ENCODE measurements at regions not wholly inside any gene's neighbourhood (a gene's known extent, or its start where the extent isn't known, plus 50 kb on each side); places are given as distances from the start of the nearest gene placed in this dataset.

DNA sequence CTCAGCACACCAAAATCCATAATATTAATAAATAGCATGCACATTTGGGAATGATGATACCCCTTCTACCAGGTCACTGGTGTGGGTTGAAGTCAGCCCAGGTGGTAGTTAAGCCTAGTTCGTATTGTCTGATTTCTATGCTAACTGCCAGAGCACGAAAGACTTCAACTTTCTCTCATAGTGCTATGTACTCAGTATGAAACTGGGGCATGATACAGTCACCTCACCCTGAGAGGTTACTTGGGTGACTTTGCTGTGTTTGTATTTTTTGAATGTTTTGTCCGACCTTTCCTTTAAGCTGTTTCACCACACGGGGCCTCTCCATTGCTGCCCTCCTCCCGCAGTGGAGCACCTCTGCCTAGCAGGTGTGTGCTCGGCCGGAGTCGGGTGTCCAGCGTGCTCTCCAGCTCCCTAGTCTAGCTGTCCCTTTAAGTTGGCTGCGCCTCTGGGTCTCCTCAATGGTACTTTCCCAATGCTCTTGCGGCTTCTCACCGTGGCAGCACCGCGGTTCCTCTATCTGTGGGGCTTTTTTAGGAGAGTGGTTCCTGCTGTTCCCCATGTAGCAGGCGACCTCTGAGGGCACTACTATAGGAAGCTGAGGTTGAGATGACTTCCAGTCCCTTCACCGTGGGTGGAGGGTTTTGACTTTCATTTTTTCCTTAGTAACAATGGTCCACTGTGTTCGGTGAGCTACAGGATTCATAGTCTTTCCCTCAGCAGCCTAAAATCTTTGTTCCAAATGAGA is 524.0 kb upstream of the PFKP start:
- H3K4me3 ChIP-seq: no peak overlapping the region
- DNase-seq (no peak), ATAC-seq (no peak)
- TF ChIP-seq, protein P1, sequence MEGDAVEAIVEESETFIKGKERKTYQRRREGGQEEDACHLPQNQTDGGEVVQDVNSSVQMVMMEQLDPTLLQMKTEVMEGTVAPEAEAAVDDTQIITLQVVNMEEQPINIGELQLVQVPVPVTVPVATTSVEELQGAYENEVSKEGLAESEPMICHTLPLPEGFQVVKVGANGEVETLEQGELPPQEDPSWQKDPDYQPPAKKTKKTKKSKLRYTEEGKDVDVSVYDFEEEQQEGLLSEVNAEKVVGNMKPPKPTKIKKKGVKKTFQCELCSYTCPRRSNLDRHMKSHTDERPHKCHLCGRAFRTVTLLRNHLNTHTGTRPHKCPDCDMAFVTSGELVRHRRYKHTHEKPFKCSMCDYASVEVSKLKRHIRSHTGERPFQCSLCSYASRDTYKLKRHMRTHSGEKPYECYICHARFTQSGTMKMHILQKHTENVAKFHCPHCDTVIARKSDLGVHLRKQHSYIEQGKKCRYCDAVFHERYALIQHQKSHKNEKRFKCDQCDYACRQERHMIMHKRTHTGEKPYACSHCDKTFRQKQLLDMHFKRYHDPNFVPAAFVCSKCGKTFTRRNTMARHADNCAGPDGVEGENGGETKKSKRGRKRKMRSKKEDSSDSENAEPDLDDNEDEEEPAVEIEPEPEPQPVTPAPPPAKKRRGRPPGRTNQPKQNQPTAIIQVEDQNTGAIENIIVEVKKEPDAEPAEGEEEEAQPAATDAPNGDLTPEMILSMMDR (IDR thresholded peaks at IDR 0.05): no peak
- H3K9me3 ChIP-seq: no peaks in the 10 kb centered on the region
- no peaks in the 10 kb centered on the region for H3K4me1 ChIP-seq
- intact Hi-C loops (cut with DNase I): no loop called here
- H3K36me3 ChIP-seq: no peaks in the 10 kb centered on the region
- no peaks in the 10 kb centered on the region for H3K27me3 ChIP-seq
- no peak overlapping the region for H3K27ac ChIP-seq

DNA sequence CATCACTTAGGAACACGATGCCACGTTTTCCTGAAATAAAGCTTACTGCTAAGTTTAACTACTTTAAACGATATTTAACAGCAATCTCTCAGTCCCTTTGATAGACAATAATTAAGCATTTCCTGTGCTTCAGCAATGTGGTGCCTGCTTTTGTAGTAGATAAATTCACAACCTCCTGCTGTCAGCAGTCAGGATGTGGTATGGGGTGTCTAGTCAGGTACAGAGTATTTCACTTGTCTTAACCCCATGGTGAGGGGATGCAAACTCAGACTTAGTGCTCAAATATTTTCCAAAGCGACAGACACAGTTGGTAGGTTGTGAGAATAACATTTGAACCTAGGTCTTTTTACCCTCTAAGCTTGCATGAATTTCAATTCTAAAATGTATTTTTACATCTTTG is 526.2 kb upstream of the PFKP start:
- no peak for DNase-seq
- intact Hi-C loops (cut with DNase I): no loop called here
- no peak for ATAC-seq
- H3K27me3 ChIP-seq: no peaks in the 10 kb centered on the region
- no peaks in the 10 kb centered on the region for H3K9me3 ChIP-seq
- H3K36me3 ChIP-seq: no peaks in the 10 kb centered on the region
- H3K4me3 ChIP-seq: no peak overlapping the region
- TF ChIP-seq, protein P1 (IDR thresholded peaks at IDR 0.05): no peak
- no peaks in the 10 kb centered on the region for H3K4me1 ChIP-seq
- no peak overlapping the region for H3K27ac ChIP-seq

DNA sequence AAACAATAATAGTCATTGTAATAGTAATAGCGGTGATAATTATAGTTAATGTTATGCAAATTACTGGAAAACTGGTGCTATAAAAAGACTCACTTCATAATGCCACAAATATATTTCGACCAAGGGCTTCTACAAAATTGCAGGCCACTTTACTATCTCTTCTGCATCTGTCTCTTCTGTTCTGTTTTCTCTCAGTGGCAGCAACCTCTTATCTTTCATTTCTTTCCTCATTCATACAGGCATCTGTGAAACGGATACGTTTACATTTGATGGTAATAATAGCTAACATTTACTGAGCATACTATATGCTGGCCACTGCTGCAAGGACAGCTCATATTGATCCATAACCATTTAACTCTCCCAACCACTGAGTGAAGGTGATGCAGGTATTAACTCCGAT is 537.4 kb upstream of the PFKP start:
- ATAC-seq (no peak), DNase-seq (no peak)
- Histone ChIP-seq H3K9me3 (no peaks in the 10 kb centered on the region), H3K27ac (no peak overlapping the region), H3K4me3 (no peak overlapping the region), H3K4me1 (no peaks in the 10 kb centered on the region), H3K27me3 (no peaks in the 10 kb centered on the region), H3K36me3 (no peaks in the 10 kb centered on the region)
- intact Hi-C loops (cut with DNase I): no loop called here
- TF ChIP-seq, protein P1 (IDR thresholded peaks at IDR 0.05): no peak

DNA sequence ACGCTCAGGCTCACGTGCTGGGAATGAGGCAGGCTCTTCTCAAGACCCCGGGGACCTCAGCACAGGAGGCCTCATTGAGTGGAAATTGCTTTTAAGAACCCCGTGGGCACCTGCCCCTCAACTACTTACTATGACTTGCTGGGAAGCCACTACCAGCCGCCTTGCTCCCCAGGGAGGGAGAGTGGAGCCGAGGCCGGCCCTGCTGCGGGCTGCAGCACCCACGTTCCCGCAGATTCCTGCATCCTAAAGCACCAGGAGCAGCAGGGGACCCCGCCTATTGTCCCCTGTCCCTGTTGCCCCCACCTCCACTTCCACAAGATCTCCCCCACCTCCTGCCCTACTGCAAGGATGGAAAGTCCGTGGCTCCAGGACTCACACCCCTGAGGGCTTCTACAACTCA is 541.6 kb upstream of the PFKP start:
- TF ChIP-seq, protein P1 (IDR thresholded peaks at IDR 0.05): no peak
- intact Hi-C loops (cut with DNase I): no loop called here
- no peak for ATAC-seq

DNA sequence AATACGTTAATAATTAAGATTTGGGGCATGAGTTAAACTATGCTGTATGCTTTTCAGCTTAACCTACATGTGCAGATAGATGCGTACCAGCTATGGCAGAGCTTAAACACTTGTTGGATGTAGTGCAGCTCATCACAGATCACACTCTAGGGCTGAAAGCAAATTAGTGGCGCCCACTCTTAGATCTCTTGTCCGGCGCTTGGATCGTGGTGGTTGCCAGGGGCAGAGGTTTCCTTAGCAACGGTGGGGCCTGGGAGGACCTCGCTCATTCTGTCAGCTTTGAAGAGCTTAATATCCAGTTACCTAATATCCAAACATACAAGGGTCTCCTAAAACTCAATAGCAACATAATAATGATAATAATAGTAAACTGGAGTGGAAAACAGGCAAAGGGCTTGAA is 548.2 kb upstream of the PFKP start:
- TF ChIP-seq, protein P1 (IDR thresholded peaks at IDR 0.05): no peak
- Histone ChIP-seq H3K4me3 (no peak overlapping the region), H3K27ac (no peak overlapping the region), H3K27me3 (no peaks in the 10 kb centered on the region), H3K9me3 (no peaks in the 10 kb centered on the region), H3K36me3 (no peaks in the 10 kb centered on the region), H3K4me1 (no peaks in the 10 kb centered on the region)
- DNase-seq (no peak), ATAC-seq (no peak)
- intact Hi-C loops (cut with DNase I): no loop called here

More for the DNA sequence above, 541.6 kb upstream of the PFKP start:
- no peaks in the 10 kb centered on the region for H3K4me1 ChIP-seq
- H3K9me3 ChIP-seq: no peaks in the 10 kb centered on the region
- no peak for DNase-seq
- no peak overlapping the region for H3K27ac ChIP-seq
- H3K27me3 ChIP-seq: no peaks in the 10 kb centered on the region
- H3K4me3 ChIP-seq: no peak overlapping the region
- H3K36me3 ChIP-seq: no peaks in the 10 kb centered on the region

Data from upper lobe of right lung (tissue), 1 donor.